LoVo (cell line): ENCODE measurements at regions not wholly inside any gene's neighbourhood (a gene's known extent, or its start where the extent isn't known, plus 50 kb on each side); places are given as distances from the start of the nearest gene placed in this dataset.

Source experiments
- DNase-seq: peaks from one replicate; pipeline ENCODE4 v3.0.0-alpha.2; 2016; ENCODE audit warnings: low spot score

DNA sequence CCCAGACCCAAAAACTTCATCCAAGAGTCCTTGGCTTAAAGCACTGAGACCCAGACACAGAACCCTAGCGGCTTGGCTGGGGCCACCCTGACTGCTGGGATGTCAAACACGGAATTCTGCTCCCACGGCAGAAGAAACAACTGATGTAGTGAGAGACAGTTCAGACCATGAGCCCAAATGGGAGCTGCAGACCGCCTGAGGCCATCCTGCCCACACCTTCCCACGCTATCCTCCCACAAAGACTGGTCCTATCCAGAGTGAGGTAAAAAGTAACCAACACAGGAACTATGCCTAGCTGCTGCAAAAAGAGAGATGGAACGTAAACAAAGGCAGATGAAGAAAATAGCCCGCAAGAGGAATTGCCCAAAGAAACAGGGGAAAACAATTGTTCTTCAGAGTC lies 203.3 kb downstream of the PTPRU start:
- DNase-seq, result no peak

DNA sequence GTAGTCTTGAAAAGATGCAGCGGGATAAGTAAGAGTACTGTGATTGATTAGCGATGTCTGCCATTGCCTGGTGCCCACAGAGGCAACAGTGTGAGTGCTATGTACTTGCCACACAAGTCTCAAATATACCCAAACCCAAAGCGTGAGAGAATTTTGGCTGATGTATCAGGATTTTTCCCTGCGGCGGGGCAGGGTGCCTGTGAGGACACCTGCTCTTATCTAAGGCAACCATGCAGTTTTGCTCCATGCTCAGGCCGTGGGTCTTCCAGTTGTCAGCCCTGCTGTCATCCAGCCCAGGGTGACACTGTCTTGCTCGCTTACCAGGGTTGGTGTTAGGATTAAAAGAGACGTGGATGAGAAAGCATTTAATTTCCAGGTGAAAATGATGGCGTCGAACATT lies 202.7 kb downstream of the PTPRU start:
- DNase-seq, result no peak

DNA sequence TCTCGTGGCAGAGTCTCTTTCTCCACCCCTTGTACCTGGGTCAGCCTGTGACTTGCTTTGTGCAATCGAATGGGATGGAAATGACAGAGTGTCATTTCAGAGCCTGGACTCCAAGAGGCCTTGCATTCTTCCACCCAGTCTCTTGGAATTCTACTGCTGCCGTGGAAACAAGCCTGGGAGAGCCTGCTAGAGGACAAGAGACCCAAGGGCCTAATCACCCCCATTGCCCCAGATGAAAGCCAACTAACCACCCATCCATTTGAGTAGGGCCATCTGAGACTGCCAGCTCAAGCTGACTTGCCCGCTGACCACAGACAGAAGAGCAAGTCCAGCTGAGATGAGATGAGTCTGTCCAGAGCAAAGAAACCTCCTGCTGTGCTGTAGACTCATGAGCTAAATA lies 201.6 kb downstream of the PTPRU start:
- DNase-seq, result no peak

DNA sequence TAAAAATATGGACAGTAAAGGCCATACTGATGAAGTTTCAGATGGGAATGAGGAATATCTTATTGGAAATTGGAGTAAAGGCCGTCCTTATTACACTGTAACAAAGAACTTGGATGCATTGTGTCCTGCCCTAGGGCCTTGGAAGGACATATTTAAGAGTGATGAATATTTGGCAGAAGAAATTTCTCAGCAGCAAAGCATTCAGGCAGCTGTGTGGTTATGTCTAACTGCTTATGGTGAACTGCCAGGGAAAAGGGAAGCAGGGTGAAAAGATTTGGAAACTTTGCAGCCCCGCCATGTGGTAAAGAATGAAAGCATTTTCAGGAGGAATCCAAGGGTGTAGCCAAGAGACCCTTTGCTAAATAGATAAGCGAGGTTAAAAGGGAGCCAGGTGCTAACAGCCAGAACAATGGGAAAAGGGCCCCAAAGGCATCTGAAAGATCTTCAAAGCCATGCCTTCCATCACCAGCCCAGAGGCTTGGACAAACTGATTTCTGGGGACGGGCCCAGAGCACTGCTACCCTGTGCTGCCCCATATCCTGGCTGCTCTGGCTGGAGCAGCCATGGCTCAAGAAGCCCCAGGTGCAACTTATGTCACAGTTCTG lies 200.0 kb downstream of the PTPRU start:
- DNase-seq, result no peak

DNA sequence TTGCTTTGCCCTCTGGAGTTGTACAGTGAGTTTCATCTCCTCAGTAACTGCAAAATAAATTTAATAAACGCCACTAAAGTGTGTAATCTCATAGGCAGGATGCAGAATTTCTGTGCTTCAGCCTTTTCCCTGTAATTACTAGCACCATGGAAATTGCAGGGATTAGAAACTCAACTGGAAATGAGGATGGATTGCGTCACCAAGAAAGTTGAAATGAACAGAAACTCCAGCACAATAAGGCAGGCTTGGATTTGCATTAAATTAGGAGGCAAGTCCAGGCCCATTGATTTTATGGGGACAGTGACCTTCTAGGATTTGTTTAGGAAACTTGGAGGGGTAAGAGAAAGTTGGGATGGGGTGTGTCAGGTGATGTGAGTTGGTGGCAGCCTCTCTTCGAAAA lies 197.5 kb downstream of the PTPRU start:
- DNase-seq, result no peak

DNA sequence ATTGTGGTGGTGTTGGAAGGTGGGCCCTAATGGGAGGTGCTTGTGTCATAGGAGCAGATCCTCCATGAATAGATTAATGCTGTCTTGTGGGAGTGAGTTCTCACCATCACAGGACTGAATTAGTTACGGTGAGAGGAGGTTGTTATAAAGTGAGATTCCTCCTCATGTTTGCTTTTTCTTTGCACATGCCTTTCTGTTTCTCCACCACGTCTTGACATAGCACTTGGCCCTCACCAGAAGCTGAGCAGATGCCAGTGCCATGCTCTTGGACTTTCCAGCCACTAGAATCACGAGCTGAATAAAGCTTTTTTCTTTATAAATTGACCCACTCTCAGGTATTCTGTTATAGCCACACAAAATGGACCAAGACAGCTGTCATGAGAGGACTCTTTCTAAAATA lies 194.8 kb downstream of the PTPRU start:
- DNase-seq, result no peak

DNA sequence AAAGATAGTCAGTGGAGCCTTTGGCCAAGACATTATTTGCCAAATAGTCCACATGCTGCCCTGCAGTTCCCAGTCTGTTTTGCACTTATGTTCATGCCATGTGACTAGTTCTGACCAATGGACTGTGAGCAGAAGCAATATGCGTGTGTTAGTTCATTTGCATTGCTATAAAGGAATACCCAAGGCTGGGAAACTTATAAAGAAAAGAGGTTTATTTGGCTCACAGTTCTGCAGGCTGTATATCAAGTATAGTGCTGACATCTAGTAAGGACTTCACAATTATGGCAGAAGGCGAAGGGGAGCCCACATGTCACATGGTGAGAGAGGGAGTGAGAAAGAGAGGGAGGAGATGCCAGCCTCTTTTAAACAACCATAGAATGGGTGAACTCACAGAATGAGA lies 193.3 kb downstream of the PTPRU start:
- DNase-seq, result no peak

DNA sequence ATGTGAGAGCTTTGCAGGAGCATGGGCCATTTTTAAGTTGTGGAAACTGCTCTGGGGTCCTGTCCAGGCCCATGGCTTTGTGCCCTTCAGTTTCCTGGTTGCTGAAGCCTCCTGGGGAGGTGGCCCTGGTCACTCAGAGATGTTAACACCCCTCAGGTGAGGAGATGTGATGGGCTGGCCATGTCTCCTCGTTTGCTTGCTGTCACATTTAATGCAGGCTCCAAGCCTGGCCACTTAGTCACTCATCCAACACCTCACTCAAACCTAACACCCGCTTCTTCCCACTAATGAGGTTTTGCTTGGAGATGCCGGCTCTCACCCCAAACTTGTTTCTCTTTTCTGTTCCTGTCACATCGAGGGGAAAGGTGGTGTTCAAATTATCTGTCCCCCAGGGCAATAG lies 192.7 kb downstream of the PTPRU start:
- DNase-seq, result no peak

DNA sequence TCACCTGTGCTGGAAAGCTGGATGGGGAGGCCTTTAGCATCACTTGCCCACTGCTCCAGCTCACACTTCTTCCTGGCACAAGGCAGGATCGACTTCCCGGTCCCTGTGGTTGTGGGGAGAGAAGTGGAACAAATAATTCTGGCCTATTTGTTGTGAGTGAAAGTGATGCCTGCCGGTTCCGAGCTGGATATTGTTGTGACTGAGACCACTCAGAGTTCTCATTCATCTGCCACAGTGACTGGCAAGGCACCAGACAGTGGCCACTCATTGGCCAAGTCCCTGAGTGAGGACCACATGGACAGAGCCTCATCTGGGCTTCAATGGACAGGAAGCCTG lies 191.9 kb downstream of the PTPRU start:
- DNase-seq, result no peak

DNA sequence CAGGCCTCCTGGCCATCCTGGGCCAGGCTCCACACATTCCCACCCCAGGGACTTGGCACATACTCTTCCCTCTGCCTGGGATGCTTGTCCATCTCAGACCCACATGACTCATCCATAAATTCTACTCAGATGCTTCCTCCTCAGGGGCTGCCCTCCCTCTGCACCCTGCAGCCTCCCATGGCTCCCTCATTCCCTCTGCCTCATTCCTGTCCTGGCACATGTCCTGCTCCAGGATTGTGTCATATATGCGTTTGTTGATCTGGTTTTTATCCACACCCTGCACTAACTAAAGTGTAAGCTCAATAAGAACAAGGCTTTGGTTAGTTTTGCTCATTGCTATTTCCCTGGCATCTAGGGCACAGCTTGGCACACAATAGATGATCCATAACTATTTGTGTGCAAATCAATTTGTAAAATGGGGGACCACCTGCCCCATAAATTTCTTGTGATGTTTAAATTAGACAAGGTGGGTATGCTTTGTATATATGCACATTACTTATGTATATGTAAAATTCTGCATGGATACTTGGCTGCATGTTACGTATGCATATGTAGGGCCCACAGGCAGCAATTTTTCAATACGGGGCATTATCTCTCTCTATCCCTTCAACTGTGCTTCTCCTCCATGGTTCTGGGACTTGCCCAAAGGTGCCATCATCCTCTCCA lies 191.4 kb downstream of the PTPRU start:
- DNase-seq, result no peak

DNA sequence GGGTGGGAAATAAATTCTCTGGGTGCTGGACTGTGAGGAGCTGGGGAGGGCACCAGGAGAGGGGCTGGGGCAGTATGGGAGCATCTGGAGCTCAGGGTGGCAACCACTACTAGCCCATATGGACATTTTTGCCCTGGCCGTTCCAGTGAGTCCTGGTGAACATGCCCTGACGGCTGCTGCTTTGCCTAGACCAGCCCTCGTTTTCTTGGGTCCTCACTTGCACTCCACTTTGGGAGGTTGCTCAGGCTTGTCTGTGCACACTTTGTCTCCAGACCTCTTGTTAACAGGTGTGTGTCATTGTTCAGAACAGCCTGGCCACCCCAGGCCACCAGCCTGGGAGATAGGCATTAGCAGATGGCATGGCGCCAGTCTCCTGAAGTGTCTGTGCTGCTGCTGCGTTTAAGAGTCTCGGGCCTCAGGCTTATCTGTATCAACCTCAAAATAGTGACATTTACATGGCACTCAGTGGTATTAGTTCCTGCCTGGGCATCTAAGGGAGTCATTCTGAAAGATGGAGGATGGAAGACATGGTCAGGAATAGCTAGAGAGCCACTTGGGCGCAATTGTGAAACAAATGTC lies 190.5 kb downstream of the PTPRU start:
- no peak for DNase-seq

DNA sequence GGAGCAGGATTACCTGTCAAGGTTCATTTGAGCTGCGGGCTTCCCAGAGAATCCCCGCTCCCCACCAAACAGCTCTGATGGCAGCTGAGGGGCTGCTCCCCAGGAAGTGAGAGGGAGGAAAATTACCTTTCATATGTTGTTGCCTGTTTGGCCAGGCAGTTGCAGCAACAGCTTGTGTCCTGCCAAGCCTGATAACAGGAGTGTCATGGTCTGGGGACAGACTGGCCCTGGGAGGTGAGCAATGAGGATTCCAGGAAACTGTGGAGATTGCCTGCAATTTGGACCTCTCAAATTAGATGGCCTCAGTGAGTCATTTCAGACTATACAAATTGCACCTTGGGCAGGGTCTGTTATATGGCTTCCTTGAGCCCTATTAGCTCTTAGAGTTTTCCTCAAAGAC lies 189.3 kb downstream of the PTPRU start:
- DNase-seq, result no peak

DNA sequence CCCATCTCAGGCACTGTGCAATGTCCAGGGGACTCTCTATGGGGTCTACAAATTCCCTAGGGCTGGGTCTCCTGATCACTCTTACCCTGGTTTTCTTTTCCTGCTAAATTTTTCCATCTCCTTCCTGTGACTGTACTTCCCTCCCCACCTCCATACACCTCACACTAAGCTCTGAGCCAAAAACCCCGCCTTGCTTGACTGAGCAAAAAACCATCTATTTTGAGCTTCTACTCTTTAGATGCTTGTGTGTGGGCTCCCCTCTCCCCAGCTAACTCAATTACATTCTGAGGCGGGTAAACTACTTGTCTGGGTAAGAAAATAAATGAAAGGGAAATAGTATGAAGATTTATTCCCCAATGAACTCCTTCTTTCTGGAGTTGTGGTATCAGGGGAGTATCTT lies 187.9 kb downstream of the PTPRU start:
- DNase-seq, result no peak

DNA sequence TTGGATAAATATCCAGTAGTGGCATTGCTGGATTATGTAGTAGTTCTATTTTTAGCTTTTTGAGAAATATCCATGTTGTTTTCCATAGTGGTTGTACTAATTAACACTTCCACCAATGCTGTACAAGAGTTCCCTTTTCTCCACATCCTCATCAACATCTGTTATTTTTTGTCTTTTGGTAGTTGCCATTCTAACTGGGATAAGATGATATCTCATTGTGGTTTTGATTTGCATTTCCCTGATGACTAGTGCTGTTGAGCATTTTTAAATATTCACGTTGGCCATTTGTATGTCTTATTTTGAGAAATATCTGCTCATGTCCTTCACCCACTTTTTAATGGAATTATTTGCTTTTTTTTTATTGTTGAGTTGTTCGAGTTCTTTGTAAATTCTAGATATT lies 183.9 kb downstream of the PTPRU start:
- DNase-seq, result no peak

DNA sequence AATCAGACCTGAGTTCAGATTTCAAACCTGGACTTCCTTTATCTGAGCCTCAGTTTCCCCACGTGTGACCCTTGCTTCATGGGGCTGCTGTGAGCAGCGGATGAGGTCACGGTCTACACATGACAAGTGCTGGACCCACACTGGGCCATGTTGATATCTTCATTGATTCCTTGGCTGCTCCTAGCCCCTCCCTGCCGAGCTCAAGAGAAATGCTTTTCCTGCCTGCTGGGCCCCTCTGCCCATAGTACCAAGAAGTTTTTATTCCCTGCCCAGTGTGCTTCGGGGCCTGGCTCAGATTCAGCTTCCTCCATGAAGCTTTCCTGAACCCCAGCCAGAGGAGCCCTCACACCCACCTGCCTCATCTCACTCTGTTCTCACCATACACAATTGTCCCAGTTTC lies 181.6 kb downstream of the PTPRU start:
- no peak for DNase-seq

DNA sequence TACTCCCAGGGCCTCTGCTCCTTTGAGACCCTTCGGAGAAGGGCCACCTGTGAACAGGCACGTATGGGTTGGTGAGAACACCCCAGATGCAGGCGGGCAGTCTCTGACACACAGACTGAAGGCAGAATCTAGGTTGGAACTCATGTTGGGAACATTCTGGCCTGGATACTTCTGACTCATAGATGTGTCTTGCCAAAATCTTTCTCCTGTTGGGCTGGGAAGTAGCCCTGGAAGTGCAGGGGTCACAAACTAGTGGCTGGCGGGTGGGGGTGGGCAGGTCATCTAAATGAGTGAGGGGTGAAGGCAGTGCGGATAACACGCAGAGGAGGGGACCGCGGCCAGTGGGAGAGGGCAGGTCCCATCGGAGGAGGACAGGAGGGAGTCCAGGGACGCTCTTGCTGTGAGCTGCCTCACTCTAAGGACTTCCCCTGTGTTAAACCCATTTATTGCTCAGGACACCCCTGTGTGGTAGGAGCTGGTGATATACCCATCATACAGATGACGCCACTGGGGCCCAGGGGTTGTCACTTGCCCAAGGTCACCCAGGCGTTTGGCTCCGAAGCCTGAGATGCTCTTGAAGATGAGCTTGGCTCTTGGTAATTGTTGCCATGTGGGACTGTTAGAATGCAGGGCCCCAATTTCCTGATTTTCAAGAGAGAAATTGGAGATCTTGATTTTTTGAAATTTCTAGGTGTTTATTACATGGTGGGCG lies 181.0 kb downstream of the PTPRU start:
- no peak for DNase-seq

DNA sequence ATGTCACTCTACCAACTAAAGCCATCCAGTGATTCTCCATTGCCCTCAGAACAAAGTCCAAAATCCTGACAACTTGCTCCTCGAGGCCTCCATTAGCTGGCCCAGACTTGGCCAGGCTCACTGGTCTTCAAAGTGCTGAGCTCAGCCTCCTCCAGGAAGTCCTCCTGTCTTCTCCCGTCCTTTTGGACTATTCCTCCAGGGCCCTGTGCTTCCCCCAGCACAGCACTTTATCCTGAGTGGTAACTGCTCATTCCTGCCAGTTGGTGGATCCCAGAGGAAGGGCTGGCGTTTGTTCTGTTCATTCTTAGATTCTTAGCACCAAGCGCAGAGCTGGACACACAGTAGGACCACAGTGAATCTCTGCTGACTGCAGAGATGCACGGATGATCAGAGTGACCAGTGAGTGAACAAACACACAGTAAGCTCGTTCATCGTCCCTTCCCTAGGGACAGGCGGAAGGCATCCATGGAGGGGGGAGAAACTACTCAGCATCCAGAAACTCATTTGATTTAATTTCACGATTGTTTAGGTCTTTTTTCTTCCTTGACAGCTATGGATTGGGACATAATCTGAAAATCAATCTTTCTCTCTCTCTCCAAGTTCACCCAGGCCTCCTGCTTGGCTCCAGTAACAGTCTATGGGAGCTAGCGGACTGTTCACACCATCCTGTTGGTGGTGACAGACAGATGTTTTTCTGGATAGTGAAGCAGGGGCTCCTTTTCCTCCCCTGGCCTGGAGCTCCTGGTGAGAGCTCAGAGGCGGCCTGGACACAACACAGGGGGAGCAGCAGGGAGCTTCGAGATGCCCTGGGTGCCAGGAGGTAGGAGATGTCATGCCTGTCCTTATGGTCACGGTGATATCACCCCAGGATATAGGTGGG lies 180.2 kb downstream of the PTPRU start:
- DNase-seq, result no peak

DNA sequence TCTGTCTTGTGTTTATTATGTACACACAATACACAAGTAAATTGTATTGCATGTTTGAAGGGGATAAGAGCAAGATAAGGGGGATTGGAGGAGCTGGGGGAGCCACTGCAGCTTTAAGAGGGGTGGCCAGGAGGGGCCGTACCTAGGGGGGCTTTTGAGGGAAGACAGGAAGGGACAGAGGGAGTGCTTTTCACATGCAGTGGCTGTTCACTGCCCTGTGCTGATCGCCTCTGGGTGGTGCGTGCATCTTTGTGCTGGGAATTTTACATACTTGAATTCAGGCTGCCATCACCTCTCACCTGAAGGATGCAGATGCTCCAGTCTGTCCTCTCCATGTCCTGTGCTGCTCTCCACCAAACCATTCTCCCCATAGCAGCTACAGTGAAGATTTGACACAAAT lies 179.5 kb downstream of the PTPRU start:
- DNase-seq, result no peak

DNA sequence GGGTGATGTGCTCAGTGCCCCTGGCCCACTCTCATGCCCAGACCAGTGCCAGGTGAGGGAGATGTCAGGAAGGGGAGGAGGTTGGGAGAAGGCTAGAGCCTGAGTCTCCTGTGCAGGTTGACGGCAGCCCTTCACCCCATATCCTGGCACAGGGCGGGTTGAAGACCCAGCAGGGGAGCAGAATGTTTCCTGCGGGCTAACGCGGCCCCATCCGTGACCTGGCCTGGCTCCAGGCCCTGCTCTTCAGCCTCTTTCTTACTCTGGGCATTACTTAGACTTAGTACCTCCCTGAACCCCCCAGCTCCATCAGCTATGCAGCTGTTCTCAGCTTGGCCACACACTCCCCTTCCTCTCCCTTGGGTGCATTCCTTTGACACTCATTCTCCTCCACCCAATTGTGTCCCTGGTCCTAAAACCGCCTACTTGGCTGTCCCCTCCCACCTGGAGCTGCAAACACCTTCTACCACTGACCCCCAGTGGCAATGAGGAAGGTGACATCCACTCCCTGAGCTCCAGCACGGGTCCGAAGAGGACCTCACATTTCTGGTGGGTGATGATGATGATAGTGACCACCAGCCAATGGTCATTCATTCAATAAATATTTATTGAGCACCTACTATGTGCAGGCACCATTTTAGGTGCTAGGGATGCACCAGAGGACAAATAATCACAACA lies 179.0 kb downstream of the PTPRU start:
- DNase-seq, result no peak

DNA sequence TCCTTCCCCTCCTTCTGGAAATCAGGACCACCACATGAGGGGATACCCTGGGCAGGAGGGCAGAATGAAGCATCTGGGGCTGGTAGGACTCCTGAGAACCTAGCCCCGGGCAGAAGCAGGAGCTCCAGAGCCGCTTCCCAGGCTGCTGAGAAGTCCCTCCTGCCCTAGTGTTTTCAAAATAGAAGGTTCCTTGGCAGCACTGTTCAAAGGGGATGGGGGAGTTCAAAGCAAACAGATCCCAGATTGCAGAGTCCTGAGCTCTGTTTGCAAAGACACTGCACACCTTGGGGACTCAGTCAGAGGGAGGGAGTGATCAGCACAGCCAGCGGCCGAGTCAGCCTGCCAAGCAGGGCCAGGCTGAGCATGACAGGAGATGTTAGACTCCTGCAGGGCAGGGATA lies 177.8 kb downstream of the PTPRU start:
- no peak for DNase-seq

DNA sequence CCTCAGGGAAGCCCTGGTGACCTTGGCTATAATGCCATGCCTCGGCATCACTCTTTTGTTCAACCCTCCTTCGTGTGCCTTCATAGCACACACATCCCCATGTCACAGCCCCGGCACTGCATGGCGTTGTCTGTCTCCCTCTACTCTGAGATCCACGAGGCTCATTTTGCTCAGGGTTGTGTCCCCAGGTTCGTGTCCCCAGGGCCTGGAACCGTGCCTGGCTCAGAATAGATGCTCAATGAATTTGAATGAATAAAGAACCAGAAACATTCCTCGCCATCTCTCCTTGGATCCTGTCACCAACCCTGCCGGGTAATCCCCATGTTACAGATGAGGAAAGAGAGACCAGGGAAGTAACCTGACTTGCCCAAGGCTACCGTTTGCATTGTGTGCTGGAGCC lies 177.3 kb downstream of the PTPRU start:
- no peak for DNase-seq

DNA sequence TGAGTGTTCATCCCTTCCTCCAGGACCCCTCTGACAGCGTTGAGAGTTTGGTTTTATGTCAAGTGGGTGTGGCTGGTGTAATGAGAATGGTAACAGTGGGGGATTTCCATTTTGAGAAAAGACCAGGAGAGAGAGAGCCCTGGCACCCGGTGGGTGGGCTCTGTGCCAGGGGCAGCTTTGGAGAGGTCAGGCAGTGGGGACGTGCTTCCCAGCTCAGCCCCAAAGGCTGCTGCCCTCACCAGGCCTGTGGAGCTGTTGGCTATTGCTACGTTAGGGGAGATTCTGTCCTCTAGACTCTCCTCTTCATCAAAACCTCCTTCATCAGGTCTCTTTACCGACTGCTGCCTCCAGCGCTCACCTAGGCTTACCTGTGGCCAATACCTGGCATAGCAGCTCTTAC lies 176.3 kb downstream of the PTPRU start:
- DNase-seq, result no peak
